C4-2B (cell line): ENCODE measurements at regions not wholly inside any gene's neighbourhood (a gene's known extent, or its start where the extent isn't known, plus 50 kb on each side); places are given as distances from the start of the nearest gene placed in this dataset.

ENCODE experiments used
- CTCF ChIP-seq: fragments of 450-650 bp; conservative IDR thresholded peaks from 2 replicates; pipeline ENCODE4 v1.5.1; 2017; ENCODE audit warnings: mild to moderate bottlenecking
- ZFX ChIP-seq: fragments of 450-650 bp; IDR thresholded peaks from 2 replicates; pipeline ENCODE4 v1.6.1; 2017

- TF ChIP-seq CTCF: no peak
- no peak for TF ChIP-seq ZFX
Observed at GRCh38 chr7:145147865-145148264, 312.0 kb upstream of the TPK1 start.
